SK-N-MC (cell line): ENCODE measurements at regions not wholly inside any gene's neighbourhood (a gene's known extent, or its start where the extent isn't known, plus 50 kb on each side); places are given as distances from the start of the nearest gene placed in this dataset.

ENCODE experiments used
- EZH2 ChIP-seq: fragments of 200-600 bp; sonication (generic); IDR thresholded peaks from one replicate; pipeline ENCODE4 v1.6.1; 2017; ENCODE audit warnings: antibody characterized with exemption
- FOXP2 ChIP-seq: optimal IDR thresholded peaks from 2 replicates; pipeline ENCODE3; 2011; ENCODE audit warnings: mild to moderate bottlenecking, moderate library complexity; ENCODE audit not compliant: insufficient read depth; ENCODE audit errors: extremely low read length, control extremely low read depth

GRCh38 chr5:88322785-88323184 lies 54.1 kb upstream of the TMEM161B start:
- TF ChIP-seq FOXP2 (no peak), EZH2 (no peak)
